ENCODE measurements at regions not wholly inside any gene's neighbourhood (a gene's known extent, or its start where the extent isn't known, plus 50 kb on each side); places are given as distances from the start of the nearest gene placed in this dataset.

DNA sequence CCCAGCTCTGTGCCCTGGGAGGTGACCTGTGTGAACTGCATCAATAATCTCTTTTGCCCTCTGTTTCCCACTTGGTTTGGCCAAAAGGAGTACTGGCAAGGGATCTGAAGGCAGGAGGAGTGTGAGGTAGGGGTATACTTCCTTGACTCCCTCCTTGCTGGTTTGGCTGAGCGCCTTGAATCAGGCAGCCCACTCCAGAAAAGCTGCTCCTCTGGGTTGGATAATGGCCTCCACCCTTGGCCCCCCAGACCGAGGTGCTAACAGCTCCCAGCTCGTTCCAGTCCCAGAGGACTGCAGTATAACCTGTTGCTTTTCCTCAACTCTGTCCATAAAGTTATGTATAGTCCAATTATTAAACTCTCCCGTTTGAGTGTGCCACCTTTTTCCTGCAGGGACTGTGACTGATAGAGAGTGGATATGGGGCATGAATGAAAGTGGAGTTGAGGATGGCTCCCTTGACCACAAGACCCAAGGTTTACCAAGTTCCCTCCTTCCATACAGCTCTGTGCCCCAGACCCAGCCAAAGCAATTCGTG, 88.2 kb upstream of the HAND1 start:
- ChIA-PET CTCF (no interaction called here), POLR2A (no interaction called here), RAD21 (ENCODE audit: low non-redundant PET in 1 of 2, low total read pairs in 2 of 2, uncharacterized antibody in 2 of 2, unreplicated experiment in 2 of 2) (no interaction called here)
- Histone ChIP-seq H2AFZ (ENCODE audit: low read depth, low read length, poor library complexity, severe bottlenecking) (no peak overlapping the region), H3K4me2 (ENCODE audit: low read length) (no peak overlapping the region), H3K9ac (ENCODE audit: low read length) (no peak overlapping the region), H4K20me1 (ENCODE audit: insufficient read depth) (no peaks in the 10 kb centered on the region), H3K36me3 (ENCODE audit: control insufficient read depth in 1 of 2, insufficient read depth in 2 of 2, low read length in 2 of 2) (no peaks in the 10 kb centered on the region), H3K4me3 (replicated peaks in 1 of 2; ENCODE audit: low read depth in 1 of 2, low read length in 2 of 2) (no peak overlapping the region), H3K4me1 (ENCODE audit: control insufficient read depth in 1 of 2, insufficient read depth in 2 of 2, low read length in 2 of 2) (no peaks in the 10 kb centered on the region), H3K27me3 (ENCODE audit: insufficient read depth, low read length) (no peaks in the 10 kb centered on the region), H3K9me3 (ENCODE audit: control insufficient read depth in 1 of 2, insufficient read depth in 1 of 2, low read depth in 1 of 2, low read length in 2 of 2) (no peaks in the 10 kb centered on the region), H3K9me2 (ENCODE audit: insufficient read depth) (no peaks in the 10 kb centered on the region), H3K79me2 (ENCODE audit: insufficient read depth, low read length) (no peaks in the 10 kb centered on the region), H3K27ac (ENCODE audit: low read depth, low read length) (no peak overlapping the region)
- ATAC-seq, result no peak
- TF ChIP-seq ZNF274 (IDR thresholded peaks at IDR 0.05; ENCODE audit: low read depth, low read length) (no peak), ZFX (IDR thresholded peaks at IDR 0.05) (no peak), FOSL1 (IDR thresholded peaks at IDR 0.05; ENCODE audit: low read depth) (no peak), CBX3 (IDR thresholded peaks at IDR 0.05; ENCODE audit: low read depth) (no peak), CEBPB (IDR thresholded peaks at IDR 0.05; ENCODE audit: low read depth) (no peak), EGR1 (IDR thresholded peaks at IDR 0.05; ENCODE audit: low read depth) (no peak), JUND (IDR thresholded peaks at IDR 0.05) (no peak), POLR2AphosphoS5 (IDR thresholded peaks at IDR 0.05; ENCODE audit: low read depth, low read length) (no peak), EZH2phosphoT487 (IDR thresholded peaks at IDR 0.05; ENCODE audit: borderline replicate concordance) (no peak), ELF1 (IDR thresholded peaks at IDR 0.05; ENCODE audit: borderline replicate concordance, low read depth) (no peak), SIN3A (IDR thresholded peaks at IDR 0.05; ENCODE audit: low read depth) (no peak), POLR2A (IDR thresholded peaks at IDR 0.05; ENCODE audit: borderline replicate concordance, extremely low read depth, insufficient read depth, insufficient read length) (no peak), SRF (IDR thresholded peaks at IDR 0.05; ENCODE audit: low read depth) (no peak), YY1 (IDR thresholded peaks at IDR 0.05; ENCODE audit: extremely low read depth, insufficient replicate concordance, low read depth, low read length) (no peak), EZH2 (IDR thresholded peaks at IDR 0.05) (no peak), TCF7L2 (IDR thresholded peaks at IDR 0.05; ENCODE audit: borderline replicate concordance, extremely low read depth, insufficient read depth, insufficient read length) (no peak), RAD21 (IDR thresholded peaks at IDR 0.05; ENCODE audit: low read depth) (no peak)
- TF ChIP-seq, protein P1, sequence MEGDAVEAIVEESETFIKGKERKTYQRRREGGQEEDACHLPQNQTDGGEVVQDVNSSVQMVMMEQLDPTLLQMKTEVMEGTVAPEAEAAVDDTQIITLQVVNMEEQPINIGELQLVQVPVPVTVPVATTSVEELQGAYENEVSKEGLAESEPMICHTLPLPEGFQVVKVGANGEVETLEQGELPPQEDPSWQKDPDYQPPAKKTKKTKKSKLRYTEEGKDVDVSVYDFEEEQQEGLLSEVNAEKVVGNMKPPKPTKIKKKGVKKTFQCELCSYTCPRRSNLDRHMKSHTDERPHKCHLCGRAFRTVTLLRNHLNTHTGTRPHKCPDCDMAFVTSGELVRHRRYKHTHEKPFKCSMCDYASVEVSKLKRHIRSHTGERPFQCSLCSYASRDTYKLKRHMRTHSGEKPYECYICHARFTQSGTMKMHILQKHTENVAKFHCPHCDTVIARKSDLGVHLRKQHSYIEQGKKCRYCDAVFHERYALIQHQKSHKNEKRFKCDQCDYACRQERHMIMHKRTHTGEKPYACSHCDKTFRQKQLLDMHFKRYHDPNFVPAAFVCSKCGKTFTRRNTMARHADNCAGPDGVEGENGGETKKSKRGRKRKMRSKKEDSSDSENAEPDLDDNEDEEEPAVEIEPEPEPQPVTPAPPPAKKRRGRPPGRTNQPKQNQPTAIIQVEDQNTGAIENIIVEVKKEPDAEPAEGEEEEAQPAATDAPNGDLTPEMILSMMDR (IDR thresholded peaks at IDR 0.05 in 2 of 3, conservative IDR thresholded peaks at IDR 0.05 in 1 of 3; ENCODE audit: borderline replicate concordance in 1 of 3, insufficient read depth in 1 of 3, low read depth in 2 of 3, low read length in 2 of 3), result no peak
- TF ChIP-seq, protein P2, sequence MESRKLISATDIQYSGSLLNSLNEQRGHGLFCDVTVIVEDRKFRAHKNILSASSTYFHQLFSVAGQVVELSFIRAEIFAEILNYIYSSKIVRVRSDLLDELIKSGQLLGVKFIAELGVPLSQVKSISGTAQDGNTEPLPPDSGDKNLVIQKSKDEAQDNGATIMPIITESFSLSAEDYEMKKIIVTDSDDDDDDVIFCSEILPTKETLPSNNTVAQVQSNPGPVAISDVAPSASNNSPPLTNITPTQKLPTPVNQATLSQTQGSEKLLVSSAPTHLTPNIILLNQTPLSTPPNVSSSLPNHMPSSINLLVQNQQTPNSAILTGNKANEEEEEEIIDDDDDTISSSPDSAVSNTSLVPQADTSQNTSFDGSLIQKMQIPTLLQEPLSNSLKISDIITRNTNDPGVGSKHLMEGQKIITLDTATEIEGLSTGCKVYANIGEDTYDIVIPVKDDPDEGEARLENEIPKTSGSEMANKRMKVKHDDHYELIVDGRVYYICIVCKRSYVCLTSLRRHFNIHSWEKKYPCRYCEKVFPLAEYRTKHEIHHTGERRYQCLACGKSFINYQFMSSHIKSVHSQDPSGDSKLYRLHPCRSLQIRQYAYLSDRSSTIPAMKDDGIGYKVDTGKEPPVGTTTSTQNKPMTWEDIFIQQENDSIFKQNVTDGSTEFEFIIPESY (IDR thresholded peaks at IDR 0.05; ENCODE audit: extremely low read depth, insufficient replicate concordance, low read length), result no peak
- TF ChIP-seq, protein P3, sequence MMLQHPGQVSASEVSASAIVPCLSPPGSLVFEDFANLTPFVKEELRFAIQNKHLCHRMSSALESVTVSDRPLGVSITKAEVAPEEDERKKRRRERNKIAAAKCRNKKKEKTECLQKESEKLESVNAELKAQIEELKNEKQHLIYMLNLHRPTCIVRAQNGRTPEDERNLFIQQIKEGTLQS (IDR thresholded peaks at IDR 0.05), result no peak
- intact Hi-C loops (cut with micrococcal nuclease), result no loop called here
- BruUV-seq (replicated peaks), result no TSS peak
- DNase-seq (ENCODE audit: low read depth, low spot score), result no peak
